HG03378 (cell line): ENCODE measurements at regions not wholly inside any gene's neighbourhood (a gene's known extent, or its start where the extent isn't known, plus 50 kb on each side); places are given as distances from the start of the nearest gene placed in this dataset.

Experiments
- ATAC-seq: cut with Tn5 transposase; IDR thresholded peaks from one replicate; pipeline ENCODE4 v1.9.1; 2021; ENCODE audit warnings: mild to moderate bottlenecking, moderate library complexity; ENCODE audit not compliant: unreplicated experiment

DNA sequence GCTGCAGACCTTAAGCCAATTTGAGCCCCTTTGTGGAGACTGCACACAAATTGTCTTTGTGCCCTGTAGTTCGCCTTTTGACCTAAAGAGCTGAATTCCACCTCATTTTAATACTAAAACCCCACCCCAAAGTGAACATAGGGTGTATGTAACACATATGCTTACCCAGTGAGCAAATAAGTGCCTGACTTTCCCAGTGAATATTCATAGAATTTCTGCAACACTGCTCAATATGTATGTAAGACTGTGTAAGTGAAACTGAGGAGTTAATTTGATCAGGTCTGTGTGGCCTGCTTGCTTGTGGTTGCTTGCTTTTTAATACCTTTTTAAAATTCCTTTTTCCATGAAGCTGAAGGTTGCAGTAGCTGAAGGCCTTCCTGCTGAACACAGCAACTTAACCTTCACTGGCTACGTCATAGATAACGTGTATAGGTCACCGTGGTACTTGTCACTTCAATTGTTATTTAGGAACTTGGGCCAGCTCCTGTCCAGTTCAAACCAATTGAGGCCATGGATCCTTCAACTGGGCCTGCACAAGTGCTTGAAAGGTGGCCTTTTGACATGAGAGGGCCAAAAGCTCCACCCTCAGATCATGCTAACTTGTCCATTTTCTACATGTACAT lies 131.7 kb upstream of the BTBD3 start:
- no peak for ATAC-seq

DNA sequence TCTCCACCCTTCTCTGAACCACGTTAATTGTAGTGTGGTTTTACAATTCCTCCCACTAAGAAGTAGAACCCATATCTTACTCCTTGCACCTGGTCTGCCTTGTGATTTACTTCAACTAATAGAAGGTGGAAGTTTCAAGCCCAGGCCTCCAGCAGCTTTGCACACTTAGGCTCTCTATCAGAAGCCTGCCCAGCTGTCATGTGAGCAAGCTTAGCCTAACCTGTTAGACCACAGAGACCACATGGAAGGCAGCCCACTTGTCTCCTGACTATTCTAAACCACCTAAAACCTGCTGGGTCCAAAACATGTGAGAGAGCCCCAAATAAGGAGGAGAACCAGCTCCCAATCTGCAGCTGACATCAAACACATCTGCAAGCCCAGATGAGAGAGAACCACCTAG lies 127.6 kb upstream of the BTBD3 start:
- no peak for ATAC-seq

DNA sequence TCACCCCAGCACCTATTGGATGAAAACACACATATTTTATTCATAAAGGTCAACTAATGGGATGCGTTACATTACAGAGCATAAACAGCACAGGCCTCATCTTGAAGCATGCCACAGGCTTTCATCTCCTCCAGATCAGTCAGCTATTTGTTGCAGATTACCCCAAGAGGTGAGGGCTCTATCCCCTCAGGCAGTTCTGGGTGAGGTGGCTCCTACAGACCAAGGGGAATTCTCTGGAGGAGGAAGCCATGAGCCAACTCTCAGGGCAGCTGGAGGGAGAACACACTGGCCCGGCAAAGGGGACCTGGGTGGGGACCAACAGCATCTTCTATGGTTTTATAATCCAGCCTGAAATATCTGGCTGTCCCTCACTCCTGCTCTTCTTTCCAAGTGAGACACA lies 126.4 kb upstream of the BTBD3 start:
- no peak for ATAC-seq

DNA sequence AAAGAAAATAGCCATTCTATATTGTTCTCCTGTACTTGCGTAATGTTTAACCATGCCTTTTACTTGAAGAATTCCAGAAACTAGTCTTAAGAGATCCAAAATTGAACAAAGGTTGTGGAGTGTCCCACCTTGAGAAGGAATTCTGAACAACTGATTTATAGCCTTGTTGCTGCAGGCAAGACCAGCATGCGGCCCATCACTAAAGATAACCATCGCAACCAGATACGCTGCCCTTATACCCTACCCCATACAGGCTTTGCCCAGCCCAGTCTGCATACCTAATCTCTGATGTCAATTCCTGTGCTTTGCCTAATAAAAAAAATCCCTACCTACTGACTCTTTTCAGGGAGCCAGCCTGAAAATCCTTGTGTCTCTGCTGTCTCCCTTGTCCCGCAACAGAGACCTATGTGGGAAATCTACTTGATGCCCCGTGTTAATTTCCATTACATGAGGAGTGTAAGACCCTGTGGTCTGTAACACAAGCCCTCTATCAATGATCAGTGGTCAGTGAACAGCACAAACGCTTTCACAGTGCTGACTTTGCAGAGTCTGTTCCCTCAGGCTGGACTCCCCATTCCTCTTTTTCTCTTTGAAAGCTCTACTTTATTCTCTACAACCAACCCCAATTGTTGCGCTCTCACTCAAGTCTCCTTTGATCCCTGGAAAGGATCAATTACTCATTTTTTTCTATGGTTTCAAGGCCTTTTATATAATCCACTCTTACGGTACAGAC lies 125.7 kb upstream of the BTBD3 start:
- no peak for ATAC-seq

DNA sequence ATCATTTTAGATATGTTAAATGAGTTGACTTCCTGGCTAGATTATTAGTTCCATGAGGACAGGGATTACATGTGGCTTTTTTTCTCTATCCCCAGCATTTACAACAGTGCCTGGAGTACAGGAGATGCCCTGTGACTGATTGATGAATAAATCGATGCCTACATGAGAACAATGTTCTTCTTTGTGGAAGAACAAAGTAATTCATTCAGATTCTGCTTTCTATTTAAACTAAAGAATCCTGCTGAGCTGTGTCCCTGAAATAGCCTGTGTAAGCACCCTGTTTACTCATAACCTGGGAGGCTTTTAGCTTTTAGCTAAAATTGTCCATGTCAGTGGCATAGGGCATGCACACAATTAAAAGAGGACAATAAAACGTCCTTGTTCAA lies 125.1 kb upstream of the BTBD3 start:
- no peak for ATAC-seq

DNA sequence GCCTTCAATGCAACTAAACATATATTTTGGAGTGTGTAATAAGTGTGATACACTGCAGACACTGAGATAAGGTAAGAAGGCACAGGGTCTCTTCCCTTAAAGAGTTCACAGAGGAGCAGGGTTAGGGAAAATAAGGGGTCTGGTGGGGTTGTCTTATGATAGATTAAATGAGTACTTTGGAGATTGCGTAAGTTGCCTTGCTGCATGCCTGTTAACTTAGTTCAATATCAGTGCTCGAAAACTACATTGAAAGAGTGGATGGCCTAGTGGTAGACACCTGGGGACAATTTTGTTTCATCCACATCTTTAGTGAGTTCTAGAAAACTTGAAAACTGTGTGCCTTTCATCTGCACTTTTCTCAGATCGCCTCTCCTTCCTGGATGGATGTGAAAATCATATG lies 123.2 kb upstream of the BTBD3 start:
- no peak for ATAC-seq

DNA sequence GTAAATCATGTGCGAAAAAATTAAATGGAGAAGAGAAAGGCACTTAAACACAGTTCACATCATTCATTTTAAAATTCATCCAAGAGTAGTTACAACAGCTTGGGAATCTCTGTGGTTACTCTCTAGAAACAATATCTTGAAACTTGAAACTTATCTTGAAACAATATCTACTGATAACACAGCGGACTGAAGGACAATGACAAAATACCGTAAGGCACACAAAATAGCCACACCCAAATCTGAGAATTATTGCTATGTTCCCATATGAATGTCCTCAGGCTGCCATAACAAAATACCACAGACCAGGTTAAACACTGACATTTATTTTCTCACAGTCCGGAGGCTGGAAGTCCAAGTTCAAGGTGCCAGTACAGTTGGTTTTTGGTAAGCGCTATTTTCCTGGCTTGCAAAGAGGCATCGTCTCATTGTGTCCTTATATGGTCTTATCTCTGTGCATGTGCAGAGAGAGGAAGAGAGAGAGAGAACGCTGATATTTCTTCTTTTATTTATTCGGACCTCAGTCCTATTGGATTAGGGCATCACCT lies 122.5 kb upstream of the BTBD3 start:
- ATAC-seq: no peak

DNA sequence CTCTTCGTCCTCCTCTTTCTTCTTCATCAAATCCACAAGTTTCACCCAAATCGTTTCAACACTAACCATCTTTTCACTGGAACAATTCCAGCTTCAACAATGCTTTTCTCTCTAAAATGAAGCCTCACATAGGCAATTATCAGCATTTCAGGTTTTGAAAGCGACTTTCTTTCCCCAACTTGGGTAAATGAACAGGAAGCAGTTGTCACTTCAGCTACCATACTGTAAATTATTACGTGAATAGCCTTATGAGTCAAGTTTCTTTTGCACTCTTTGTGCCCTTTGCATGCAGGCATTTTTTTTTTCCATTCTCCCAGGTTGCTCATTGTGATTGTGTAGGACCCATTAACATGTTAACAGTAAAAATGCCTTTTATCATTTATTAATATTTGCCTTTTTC lies 121.7 kb upstream of the BTBD3 start:
- no peak for ATAC-seq

DNA sequence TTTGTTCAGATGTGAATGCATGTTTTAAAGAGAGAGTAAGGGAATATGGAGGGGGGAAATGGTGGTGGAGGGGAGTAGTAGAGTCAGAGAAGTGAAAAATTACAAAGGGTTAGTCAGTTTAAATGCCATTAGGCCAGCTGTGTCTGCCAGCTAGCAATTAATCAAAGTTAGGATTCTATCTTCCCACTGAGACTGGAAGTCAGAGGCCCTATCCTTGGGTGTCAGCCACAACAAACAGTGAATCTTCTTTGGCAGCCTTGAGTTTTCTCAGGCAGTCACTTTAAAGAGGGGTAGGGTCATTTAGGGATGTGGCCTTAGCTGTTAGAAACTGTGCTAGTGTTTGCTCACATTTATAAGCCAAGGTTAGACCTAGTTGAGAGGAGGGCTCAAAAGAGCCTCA lies 120.5 kb upstream of the BTBD3 start:
- no peak for ATAC-seq

DNA sequence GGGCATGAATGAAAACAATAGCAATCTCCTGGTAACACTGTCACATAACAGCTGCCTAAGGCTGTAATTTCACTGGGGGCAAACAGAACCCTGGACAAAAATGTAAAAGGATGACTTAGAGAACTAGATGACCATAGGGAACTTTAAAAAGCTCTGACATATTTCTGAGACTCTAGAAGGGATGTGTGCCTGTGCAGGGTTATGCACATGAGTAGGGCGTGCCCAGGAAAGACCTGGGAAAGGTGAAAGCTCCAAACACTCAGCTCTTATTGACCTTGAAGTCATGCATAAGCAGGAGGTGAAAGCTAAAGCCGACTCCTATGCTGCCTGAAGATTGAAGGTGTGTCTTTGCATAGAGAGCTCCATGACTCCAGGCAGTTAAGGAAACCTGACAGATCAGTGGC lies 118.4 kb upstream of the BTBD3 start:
- ATAC-seq: no peak

DNA sequence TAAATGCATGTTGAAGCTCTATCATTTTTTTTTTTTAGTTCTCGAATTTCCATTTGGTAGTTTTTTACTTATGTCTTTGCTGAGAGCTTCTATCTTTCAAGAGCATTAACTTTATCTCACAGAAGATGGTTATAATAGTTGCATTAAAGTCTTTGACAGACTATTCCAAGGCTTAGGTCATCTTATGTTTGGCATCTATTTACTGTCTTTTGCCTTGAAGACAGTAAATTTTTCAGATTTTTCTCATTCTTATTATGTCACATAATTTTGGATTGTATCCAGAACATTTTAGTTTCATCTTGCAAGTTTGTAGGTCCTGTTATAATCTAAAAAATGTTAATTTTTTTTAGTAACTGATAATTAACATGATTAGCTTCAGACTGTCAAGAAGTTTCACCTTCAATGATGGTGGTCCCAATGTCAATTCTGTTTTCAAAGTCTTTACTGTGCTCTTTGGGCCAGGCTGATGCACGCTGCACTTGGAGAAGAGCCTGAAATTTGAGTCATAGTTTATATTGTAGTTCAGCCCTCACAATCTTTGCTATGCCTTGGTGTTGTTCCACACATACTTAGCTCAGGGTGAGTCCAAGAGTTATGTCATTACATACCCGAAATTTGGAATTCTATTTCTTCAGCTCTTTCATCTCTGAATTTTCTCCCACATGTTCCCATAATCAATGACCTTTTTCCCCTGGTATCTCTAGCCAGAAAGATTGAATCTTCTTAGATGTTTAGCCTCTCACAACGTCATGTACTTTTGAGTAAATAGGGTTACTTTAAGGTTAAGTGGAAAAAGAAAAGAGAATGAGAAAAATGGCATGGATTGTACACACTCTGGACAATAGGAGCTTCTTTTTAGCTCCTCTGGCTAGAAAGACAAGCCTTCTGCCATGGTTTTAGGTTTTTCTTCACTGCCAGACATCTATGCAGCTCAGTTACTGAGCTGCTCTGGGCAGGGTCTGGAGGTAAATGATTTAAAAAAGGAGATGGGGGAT lies 110.3 kb upstream of the BTBD3 start:
- ATAC-seq: no peak

DNA sequence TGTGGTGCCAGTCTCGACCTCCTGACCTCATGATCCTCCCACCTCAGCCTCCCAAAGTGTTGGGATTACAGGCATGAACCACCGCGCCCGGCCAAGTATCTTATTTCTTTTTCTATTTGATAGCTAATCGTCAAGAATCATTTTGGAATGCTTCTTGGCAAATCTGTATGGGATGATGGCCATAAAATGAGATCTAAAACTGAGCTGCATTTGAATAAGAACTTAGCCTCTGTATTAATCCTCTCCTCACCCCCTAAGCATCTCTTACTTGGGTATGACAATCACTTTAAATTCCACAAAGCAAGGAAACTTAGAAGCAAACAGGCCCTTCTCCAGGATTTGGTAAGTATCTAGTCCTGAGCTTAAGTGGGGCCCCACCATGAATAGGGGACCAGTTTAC lies 108.9 kb upstream of the BTBD3 start:
- ATAC-seq: no peak

DNA sequence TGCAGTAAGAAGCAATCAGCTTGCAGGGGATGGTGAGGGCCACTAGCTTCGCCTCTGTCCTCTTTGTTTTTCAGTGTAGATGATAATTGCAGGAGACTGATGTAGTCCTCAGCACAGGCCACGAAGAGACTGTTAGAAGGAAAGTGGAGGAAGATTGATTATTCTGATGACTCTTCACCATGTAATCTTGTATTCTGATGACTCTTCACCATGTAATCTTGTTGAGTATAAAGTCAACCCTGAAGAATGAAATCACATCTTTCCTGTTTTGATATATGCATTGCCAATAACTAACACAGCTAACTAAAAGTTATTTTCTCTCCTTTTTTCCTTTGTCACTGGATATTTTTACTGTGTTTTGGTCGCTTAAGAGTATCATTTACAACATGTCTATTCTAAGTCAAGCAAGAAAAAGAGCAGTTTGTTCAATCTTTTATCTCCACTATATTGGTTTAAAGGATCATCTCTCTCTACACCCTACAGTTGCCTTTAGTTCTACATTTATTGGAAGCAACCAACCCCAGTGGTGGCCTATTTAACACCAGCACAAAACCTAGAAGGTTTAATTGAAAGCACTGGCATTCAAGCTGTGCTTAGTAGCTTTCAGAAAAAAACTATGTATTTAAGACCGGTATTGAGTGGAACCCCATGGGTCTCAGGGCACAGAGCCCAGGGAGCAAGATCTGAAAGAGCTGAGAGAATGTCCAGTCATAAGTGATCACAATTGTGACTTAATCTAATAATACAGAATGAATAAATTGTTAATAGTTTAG lies 107.2 kb upstream of the BTBD3 start:
- no peak for ATAC-seq

DNA sequence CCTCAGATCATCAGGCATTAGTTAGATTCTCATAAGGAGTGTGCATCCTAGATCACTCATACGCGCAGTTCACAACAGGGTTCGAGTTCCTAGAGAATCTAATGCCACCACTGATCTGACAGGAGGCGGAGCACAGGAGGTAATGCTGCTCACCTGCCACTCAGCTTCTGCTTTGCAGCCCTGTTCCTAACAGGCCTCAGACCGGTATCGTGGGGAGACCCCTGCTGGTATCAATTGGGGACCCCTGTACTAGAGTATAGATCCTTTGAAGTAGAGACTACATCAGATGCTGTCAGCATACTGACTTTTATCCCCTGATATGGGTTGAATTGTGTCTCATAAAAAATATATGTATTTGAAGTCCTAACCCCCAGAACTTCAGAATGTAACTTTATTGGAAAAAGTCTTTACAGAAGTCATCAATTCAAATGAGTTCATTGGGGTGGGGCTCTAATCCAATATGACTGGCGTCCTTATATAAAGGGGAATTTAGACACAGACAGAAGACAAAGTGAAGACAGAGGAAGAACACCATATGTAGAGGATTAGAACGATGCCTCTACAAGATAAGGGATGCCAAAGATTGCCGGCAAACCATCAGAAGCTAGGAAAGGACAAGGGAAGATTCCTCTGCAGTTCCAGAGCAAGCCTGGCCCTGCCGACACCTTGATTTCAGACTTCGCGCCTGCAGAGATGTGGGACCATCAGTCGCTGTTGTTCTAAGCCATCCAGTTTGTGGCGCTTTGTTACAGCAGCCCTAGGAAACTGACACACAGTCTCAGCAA lies 104.4 kb upstream of the BTBD3 start:
- no peak for ATAC-seq

DNA sequence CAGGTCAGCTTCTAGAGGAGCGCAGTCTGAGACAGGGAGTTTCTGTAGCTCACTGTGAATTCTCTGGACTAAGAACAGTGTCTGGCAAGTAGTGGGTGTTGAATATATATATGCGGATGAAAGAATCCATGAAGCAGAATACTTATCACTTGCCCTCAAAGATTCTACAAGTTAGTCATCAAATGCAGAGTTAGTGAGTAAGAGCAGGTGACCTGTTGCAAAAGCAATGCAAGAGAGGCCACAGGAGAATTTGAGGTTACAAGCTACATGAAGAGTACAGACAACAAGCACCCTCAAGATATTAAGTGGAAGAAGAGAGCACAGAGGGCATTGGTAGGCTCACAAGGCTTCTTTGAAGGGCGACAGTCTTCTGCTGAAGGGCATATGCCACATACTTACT lies 103.4 kb upstream of the BTBD3 start:
- no peak for ATAC-seq

DNA sequence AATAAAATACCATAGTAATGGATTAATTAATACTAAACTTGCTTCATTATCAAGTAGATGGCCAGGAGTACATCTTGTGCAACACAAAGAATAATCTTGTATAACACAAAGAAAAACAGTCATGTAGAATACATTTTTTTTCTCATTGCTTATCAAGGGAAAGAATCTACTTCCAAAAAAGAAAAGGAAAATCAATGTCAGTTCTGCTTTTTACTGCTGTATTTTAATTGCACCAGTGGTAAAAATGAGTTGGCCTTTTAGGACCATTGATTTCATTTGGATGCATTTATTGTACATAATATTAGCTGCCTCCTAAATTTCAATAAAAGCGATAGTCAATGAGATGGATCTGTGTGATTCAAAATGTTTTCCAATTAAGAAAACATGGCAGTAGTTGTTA lies 96.9 kb upstream of the BTBD3 start:
- no peak for ATAC-seq

DNA sequence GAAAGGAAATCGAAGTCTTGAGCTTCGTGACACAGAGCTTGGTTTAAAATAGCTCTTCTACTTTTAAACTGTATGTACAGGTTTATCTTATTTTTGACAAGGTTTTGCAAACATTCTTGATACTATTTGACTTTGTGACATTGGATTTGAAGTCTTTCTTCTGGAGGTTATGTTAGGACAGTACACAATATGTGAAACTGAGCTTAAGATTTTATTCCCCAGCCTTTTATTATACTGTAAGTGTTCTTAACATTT lies 95.2 kb upstream of the BTBD3 start:
- ATAC-seq: no peak

DNA sequence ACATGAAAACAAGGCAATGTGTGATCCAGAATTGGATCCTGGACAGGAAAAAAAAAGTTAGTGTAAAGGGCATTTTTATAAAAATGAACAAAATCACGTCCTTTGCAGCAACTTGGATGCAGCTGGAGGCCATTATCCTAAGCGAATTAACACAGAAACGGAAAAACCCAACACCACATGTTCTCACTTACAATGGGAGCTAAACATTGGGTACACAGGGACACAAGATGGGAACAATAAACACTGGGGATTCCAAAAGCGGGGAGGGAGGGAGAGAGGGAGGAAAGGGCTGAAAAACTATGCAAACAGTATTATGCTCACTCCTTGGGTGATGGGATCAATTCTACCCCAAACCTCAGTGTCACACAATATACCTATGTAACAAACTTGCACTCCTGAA lies 91.4 kb upstream of the BTBD3 start:
- ATAC-seq: no peak

DNA sequence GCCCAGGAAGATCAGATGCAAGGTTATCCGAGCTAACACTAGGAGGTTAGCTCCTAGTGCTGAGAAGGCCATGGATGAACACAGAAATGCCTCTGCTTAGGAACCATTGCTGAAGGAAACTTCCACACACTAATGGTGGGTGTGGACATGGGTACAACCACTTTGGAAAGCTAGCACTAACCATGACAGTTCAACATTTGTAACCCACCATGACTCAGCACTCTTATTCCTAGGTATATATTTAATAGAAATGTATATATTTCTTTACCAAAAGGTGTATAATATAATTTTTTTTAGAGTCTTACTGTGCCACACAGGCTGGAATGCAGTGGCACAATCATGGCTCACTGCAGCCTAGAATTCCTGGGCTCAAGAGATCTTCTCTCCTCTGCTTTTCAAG lies 85.3 kb upstream of the BTBD3 start:
- ATAC-seq: no peak

DNA sequence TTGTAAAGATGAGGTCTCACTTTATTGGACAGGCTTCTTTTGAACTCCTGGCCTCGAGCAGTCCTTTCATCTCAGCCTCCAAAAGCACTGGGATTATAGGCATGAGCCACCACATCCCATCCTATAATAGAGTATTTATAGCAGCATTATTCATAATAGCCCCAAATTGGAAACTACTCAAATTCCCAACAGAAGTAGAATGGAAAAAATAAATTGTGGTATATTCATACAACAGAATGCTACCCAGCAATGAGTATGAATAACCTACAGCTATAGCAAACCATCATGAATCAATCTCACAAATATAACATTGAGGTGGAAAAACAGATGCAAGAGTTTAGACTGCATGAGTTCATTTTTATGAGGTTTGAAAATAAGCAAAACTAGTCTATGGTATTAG lies 84.8 kb upstream of the BTBD3 start:
- no peak for ATAC-seq
